Hepatic stellate cell (primary cell): ENCODE measurements at regions not wholly inside any gene's neighbourhood (a gene's known extent, or its start where the extent isn't known, plus 50 kb on each side); places are given as distances from the start of the nearest gene placed in this dataset.
"Not testable (repeated sequence)": the region's sequence is repeated elsewhere in the genome, so short reads cannot be mapped to it uniquely, and the experiment has no call there.

Source experiments
- DNase-seq: peaks from one replicate; pipeline ENCODE4 v3.0.0; 2011; ENCODE audit warnings: low spot score

- DNase-seq = not testable (repeated sequence)
Observed at GRCh38 chr4:31750581-31750980, 1030.4 kb downstream of the PCDH7 start.

- DNase-seq = no peak
Observed at GRCh38 chr4:31755751-31756150, 1035.6 kb downstream of the PCDH7 start.

DNA sequence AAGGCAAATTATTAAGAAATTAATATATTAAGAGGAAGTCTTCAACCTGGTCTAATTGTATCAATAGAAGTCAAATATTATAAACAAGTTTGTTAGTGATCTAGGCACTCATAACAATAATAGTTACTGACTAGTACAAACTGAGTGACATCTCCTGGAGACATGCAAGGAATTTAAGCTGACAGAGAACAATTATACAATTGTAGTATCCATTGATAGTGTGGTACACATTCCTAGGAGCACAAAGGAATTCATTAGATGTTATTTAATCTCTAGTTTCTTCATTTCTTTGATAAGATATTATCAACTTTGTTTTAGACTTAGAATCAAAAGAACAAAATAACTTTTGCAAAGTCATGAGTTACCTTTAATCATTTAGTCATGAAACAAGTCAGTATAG, 1048.6 kb downstream of the PCDH7 start:
- DNase-seq = no peak

- no peak for DNase-seq
Observed at GRCh38 chr4:31783311-31783710, 1063.1 kb downstream of the PCDH7 start.

GRCh38 chr4:31784558-31784957, 1064.4 kb downstream of the PCDH7 start:
- DNase-seq = no peak

GRCh38 chr4:31787701-31788100, 1067.5 kb downstream of the PCDH7 start:
- no peak for DNase-seq

DNA sequence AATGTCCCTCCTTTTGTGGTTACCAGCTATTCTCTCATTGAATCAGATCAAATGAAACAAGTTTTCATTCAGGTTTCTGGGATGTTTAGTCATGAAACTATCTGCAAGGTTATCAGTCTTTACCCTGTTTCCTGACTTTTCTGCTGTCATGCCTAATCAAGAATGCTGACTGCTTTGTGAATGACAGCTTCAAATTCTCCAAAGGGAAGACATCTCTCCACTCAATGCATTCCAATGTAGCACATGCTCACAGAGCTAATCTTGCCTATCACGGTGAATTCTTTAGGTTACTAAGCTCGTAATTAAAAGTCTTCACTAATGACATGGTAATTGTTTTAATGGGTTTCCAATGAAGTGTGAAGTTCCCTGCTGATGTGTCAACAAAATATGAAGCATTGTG, 1068.5 kb downstream of the PCDH7 start:
- DNase-seq = no peak

- DNase-seq = no peak
Observed at GRCh38 chr4:31791666-31792065, 1071.5 kb downstream of the PCDH7 start.

DNA sequence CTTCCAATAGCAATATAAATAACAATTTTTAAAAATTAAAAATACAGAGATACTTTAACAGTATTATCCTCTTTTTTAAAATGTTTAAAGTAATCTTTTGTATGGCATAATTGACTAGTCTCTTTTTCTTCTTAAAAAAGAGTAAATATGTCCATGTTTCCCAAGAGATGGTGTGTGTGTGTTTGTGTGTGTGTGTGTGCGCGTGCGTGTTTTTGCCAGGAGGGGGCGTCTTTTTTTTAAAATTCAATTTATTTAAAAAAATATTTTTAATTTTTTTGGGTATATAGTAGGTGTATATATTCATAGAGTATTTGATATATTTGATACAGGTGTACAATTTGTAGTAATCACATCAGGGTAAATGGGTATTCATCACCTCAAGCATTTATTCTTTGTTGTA, 1073.7 kb downstream of the PCDH7 start:
- no peak for DNase-seq

DNA sequence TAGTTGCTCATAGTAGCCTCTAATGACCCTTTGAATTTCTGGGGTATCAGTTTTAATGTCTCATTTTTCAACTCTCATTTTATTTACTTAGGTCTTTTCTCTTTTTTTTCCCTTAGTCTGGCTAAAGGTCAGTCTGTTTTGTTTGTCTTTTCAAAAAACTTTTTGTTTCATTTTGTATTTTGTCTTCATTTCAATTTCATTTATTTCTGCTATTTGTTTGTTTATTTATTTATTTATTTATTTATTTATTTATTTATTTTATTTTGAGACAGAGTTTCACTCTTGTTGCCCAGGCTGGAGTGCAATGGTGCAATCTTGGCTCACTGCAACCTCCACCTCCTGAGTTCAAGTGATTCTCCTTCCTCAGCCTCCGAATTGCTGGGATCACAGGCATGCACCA, 1076.9 kb downstream of the PCDH7 start:
- DNase-seq = not testable (repeated sequence)

GRCh38 chr4:31803526-31804195, 1083.5 kb downstream of the PCDH7 start:
- no peak for DNase-seq

GRCh38 chr4:31807036-31807435, 1086.9 kb downstream of the PCDH7 start:
- DNase-seq = no peak

DNA sequence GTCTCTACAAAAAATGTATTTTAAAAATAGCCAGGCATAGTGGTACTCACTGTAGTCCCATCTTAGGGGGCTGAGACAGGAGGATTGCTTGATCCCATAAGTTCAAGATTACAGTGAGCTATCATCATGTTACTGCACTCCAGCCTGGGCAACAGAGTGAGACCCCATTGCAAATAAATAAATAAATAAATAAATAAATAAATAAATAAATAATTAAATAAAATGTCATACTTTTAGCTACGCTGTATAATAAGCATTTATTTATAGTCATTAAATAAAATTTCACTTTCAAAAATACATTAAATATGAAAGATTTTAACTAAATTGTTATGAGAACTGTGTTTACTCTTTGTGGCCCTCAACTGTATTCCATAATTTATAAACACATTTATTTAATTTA, 1124.2 kb downstream of the PCDH7 start:
- no peak for DNase-seq

- DNase-seq = no peak
Observed at GRCh38 chr4:31851946-31852345, 1131.8 kb downstream of the PCDH7 start.

- no peak for DNase-seq
Observed at GRCh38 chr4:31877429-31877828, 1157.3 kb downstream of the PCDH7 start.

DNA sequence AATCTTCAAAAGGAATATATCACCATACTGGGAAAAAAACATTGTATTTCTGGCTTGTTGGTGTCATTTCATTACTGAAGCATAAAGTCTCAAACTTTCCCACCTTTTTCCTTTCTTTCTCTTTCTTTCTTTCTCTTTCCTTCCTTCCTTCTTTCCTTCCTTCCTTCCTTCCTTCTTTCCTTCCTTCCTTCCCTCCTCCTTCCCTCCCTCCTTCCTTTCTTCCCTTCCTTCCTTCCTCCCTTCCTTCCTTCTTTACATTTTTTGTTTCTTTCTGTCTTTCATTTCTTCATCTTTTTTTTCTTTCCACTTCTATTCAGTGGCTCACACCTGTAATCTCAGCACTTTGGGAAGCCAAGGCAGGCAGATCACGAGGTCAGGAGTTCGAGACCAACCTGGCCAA, 1160.7 kb downstream of the PCDH7 start:
- DNase-seq = not testable (repeated sequence)

DNA sequence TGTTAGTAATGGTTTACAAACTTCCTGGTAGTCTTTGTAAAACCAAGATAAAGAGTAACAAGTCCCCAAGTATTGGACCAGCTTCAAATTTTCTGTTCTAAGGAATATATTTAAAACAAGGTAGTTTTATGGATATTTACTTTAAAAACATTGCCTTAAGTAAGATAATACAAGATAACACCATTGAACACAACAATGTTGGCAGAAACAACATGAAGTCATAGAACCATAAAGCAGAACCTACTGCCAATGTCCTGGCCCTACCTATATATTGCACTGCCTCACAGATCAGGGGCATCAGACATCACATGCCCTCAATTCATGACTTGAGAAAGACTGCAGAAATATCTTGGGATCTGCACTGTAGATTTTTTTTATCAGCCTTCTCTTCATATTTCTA, 1176.2 kb downstream of the PCDH7 start:
- no peak for DNase-seq

- DNase-seq = no peak
Observed at GRCh38 chr4:31905363-31905762, 1185.2 kb downstream of the PCDH7 start.

GRCh38 chr4:31908261-31908660, 1188.1 kb downstream of the PCDH7 start:
- no peak for DNase-seq

GRCh38 chr4:31917334-31917733, 1197.2 kb downstream of the PCDH7 start:
- no peak for DNase-seq

DNA sequence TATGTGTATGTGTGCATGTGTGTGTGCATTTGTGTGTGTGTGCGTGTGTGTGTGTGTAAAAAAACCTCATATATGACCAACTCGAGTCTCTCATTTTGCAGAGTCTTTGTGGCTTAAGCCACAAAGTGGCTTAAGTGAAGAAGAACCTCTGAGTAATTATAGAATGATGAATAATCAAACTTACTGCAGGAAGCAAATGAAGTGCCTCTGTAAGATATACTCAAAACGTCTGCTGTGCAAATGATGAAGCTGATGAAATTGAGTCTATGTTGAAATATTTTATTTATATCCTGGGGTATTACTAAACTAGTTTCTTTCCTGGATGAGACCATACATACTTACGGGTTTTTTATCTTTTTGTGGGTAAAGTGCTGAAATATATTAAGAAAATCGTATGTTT, 1198.7 kb downstream of the PCDH7 start:
- no peak for DNase-seq

GRCh38 chr4:31923634-31924033, 1203.5 kb downstream of the PCDH7 start:
- DNase-seq = no peak

- DNase-seq = no peak
Observed at GRCh38 chr4:31929676-31930345, 1209.6 kb downstream of the PCDH7 start.

DNA sequence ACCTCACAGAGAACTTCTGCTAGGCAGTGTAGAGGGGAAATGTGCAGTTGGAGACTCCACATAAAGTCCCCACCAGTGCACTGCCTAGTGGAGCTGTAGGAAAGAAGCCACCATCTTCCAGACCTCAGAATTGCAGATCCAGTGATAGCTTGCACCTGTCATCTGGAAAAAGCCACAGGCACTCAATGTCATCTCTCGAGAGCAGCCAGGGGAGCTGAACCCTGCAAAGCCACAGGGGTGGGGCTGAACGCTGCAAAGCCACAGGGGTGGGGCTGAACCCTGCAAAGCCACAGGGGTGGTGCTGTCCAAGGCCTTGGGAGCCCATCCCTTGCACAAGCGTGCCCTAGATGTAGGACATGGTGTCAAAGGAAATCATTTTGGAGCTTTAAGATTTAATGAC, 1226.3 kb downstream of the PCDH7 start:
- no peak for DNase-seq
